ENCODE measurements at regions not wholly inside any gene's neighbourhood (a gene's known extent, or its start where the extent isn't known, plus 50 kb on each side); places are given as distances from the start of the nearest gene placed in this dataset.

DNA sequence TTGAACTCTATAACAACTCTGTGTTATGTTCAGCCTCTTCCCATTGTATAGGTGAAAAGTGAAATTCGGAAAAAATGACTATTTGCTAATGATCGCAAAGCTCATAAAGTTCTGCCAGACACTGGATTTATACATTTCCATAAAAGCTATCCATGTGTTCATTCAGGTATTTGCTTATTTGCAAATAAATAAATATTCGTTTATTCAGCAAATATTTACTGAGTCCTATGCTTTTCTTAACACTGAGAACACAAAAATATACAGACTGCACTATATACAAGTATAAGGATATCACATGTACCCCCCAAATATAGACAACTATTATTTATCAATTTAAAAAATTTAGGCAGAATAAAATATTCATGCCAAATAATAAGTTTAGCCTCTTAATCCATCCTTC is 63.2 kb upstream of the ATP8B1 start:
- DNase-seq: no peak

GRCh38 chr18:57864615-57865121 is 61.6 kb upstream of the ATP8B1 start:
- DNase-seq: no peak

GRCh38 chr18:57863706-57864105 is 60.6 kb upstream of the ATP8B1 start:
- no peak for DNase-seq

DNA sequence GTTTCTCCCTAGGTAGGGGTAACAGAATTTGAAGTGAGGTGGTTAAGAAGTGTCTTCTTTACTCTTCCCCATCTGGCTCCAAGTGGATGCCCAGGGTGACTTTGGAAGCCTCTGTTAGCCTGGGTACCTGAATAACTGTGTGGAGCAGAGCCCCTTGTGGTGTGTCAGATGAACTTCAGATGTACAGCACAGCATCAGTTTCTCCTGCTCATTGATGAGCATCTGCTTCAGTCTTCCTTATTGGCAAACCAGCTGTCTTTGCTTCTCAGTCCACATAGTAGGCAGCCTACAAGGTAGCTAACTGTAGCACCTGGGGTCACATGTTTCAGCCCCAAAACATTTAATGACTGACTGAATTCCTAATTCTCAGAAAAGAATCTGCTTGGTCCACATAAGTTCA is 56.2 kb upstream of the ATP8B1 start:
- DNase-seq: no peak

DNA sequence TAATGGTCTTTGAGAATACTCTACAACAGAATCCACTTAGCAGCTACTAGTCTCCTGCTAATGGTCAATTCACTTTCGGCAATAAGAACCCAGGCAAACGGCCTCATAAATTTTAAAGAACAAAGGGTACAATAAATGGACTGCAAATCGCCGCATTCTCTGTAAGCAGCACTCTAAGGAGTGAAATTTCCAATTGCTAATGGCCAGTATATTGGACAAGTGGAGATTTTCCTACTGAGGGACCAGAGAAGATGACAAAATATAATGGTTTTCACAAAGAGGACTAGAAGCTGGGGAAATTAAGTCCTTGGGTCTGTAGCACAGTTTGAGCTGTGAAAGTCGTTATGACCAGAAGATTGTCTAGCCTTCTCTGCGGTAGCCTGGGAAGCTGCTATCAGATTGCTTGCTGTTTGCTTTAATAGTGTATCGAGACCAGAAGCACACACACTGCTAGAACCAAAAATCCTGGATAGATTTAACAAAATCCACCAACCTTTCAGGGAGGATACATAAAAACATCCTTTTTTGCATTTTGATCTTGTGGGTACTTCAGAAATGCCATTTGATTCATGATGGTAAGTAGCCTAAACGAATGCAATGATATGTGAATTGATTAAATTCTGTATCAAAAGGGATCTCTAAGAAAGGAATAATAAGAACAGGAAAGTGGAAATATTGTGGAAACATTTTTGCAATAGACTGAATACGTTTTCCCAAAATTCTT is 53.6 kb upstream of the ATP8B1 start:
- no peak for DNase-seq

DNA sequence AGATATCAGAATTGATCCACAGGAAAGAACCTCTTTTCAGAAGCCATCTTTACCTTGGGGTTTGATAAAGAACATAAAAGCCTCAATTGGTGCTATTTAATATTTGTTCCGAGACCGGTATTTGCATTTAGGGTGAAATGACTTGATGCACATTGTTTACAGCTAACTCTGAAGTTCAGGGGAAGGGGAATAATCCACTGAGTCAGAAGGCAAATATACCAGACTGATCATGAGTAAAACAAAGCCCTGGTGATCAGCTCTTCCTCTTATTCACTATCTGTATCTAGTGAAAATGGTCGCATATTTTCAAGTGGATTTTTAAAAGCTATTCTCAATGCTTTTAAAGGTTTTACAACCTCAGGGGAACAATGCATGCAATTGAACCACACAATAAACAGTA is 53.0 kb upstream of the ATP8B1 start:
- DNase-seq: no peak

- DNase-seq: no peak
Observed at GRCh38 chr18:57855551-57855950, 52.4 kb upstream of the ATP8B1 start.

- DNase-seq: no peak
Observed at GRCh38 chr18:57854726-57855125, 51.6 kb upstream of the ATP8B1 start.

- no peak for DNase-seq
Observed at GRCh38 chr18:57853864-57854263, 50.7 kb upstream of the ATP8B1 start.

- no peak for DNase-seq
Observed at GRCh38 chr18:57853133-57853532, 50.0 kb upstream of the ATP8B1 start.

All from 8988T (cell line).